Astrocyte of the spinal cord (primary cell): ENCODE measurements at regions not wholly inside any gene's neighbourhood (a gene's known extent, or its start where the extent isn't known, plus 50 kb on each side); places are given as distances from the start of the nearest gene placed in this dataset.

Source experiments
- DNase-seq: peaks from one replicate; pipeline ENCODE4 v3.0.0; 2011; ENCODE audit warnings: low read depth, low spot score
- H3K4me3 ChIP-seq: 2 replicates; pipeline ENCODE4 v1.5.1; 2011; ENCODE audit warnings: low read depth, mild to moderate bottlenecking, low read length, moderate library complexity
- CTCF ChIP-seq: IDR thresholded peaks from 2 replicates; pipeline ENCODE4 v1.5.1; 2012; ENCODE audit warnings: low read depth, mild to moderate bottlenecking, low read length, inconsistent platforms
- in situ Hi-C: cut with HindIII; loops from 2 replicates; pipeline ENCODE4 v1.10.0; 2017; ENCODE audit warnings: low sequenced_read_pairs

- peak; percentile 88 for DNase-seq
- no peak for TF ChIP-seq CTCF
- in situ Hi-C loops, result no loop called here
- H3K4me3 ChIP-seq, result no peak overlapping the region
Observed at GRCh38 chr13:68056816-68057710, 826.9 kb upstream of the PCDH9 start.

GRCh38 chr13:68051910-68052309, 821.8 kb upstream of the PCDH9 start:
- in situ Hi-C loops, result no loop called here
- DNase-seq, result no peak
- H3K4me3 ChIP-seq, result no peak overlapping the region
- TF ChIP-seq CTCF, result no peak

GRCh38 chr13:68050761-68051160, 820.6 kb upstream of the PCDH9 start:
- TF ChIP-seq CTCF, result no peak

GRCh38 chr13:68048802-68049359, 818.7 kb upstream of the PCDH9 start:
- H3K4me3 ChIP-seq, result no peak overlapping the region
- TF ChIP-seq CTCF, result no peak
- in situ Hi-C loops, result no loop called here
- no peak for DNase-seq

More at GRCh38 chr13:68050761-68051160, 820.6 kb upstream of the PCDH9 start:
- in situ Hi-C loops, result no loop called here
- H3K4me3 ChIP-seq, result no peak overlapping the region
- DNase-seq, result no peak

GRCh38 chr13:68047889-68048288, 817.8 kb upstream of the PCDH9 start:
- in situ Hi-C loops, result no loop called here
- no peak overlapping the region for H3K4me3 ChIP-seq
- no peak for DNase-seq
- TF ChIP-seq CTCF, result no peak

GRCh38 chr13:68046903-68047302, 816.8 kb upstream of the PCDH9 start:
- H3K4me3 ChIP-seq, result no peak overlapping the region
- in situ Hi-C loops, result no loop called here
- no peak for TF ChIP-seq CTCF
- DNase-seq, result no peak
